ENCODE measurements at regions not wholly inside any gene's neighbourhood (a gene's known extent, or its start where the extent isn't known, plus 50 kb on each side); places are given as distances from the start of the nearest gene placed in this dataset.

GRCh38 chr2:223369889-223370288 is 232.3 kb downstream of the SCG2 start (continued):
- TF ChIP-seq PRDM15 (CRISPR knock-in tag; IDR thresholded peaks at IDR 0.05) (no peak), EGR1 (IDR thresholded peaks at IDR 0.05; ENCODE audit: borderline replicate concordance in 1 of 2, low read depth in 2 of 2, low read length in 2 of 2) (no peak), ZSCAN29 (IDR thresholded peaks at IDR 0.05) (no peak), MYB (IDR thresholded peaks at IDR 0.05; ENCODE audit: borderline replicate concordance, low read depth, low read length) (no peak), RAD51 (IDR thresholded peaks at IDR 0.05) (no peak), PML (IDR thresholded peaks at IDR 0.05; ENCODE audit: low read length) (no peak), IRF5 (IDR thresholded peaks at IDR 0.05; ENCODE audit: borderline replicate concordance) (no peak), CTCF (IDR thresholded peaks at IDR 0.05 in 2 of 3, conservative IDR thresholded peaks at IDR 0.05 in 1 of 3; ENCODE audit: control insufficient read depth in 2 of 3, extremely low read depth in 1 of 3, insufficient read depth in 1 of 3, low read depth in 3 of 3, low read length in 3 of 3) (no peak), ZNF592 (IDR thresholded peaks at IDR 0.05) (no peak)

All from GM12878 (cell line).